ENCODE measurements at regions not wholly inside any gene's neighbourhood (a gene's known extent, or its start where the extent isn't known, plus 50 kb on each side); places are given as distances from the start of the nearest gene placed in this dataset.

GRCh38 chr2:120618830-120619229, 116.8 kb upstream of the GLI2 start:
- DNase-seq: no peak
- H3K4me3 Mint-ChIP-seq (ENCODE audit: low read depth, unreplicated experiment): no peak overlapping the region
- no TSS peak for BruUV-seq (replicated peaks)
- H3K27ac Mint-ChIP-seq (ENCODE audit: unreplicated experiment): no peak overlapping the region
- TF ChIP-seq CTCF (IDR thresholded peaks at IDR 0.05; ENCODE audit: unreplicated experiment): no peak
- CTCF ChIA-PET: interaction anchor here (0.7 kb wide), 1 partner anchor 24 kb away, joined by 6 read pairs; no protein-coding TSS in a partner anchor
- no peaks in the 10 kb centered on the region for H3K9me3 Mint-ChIP-seq (ENCODE audit: low read depth, unreplicated experiment)
- H3K27me3 Mint-ChIP-seq (ENCODE audit: unreplicated experiment): peaks cover 41% of the 10 kb centered on the region
- intact Hi-C loops (cut with micrococcal nuclease; ENCODE audit: unreplicated experiment): no loop called here
- H3K36me3 Mint-ChIP-seq (ENCODE audit: insufficient read depth, unreplicated experiment): no peaks in the 10 kb centered on the region
- no peaks in the 10 kb centered on the region for H3K4me1 Mint-ChIP-seq (ENCODE audit: low read depth, unreplicated experiment)

- CTCF ChIA-PET: interaction anchor here (1.0 kb wide), 1 partner anchor 12 kb away, joined by 4 read pairs; no protein-coding TSS in a partner anchor
- Mint-ChIP-seq H3K27me3 (ENCODE audit: unreplicated experiment) (peaks cover 38% of the 10 kb centered on the region), H3K9me3 (ENCODE audit: low read depth, unreplicated experiment) (no peaks in the 10 kb centered on the region), H3K27ac (ENCODE audit: unreplicated experiment) (no peak overlapping the region), H3K4me1 (ENCODE audit: low read depth, unreplicated experiment) (peaks cover under 1% of the 10 kb centered on the region), H3K4me3 (ENCODE audit: low read depth, unreplicated experiment) (no peak overlapping the region), H3K36me3 (ENCODE audit: insufficient read depth, unreplicated experiment) (no peaks in the 10 kb centered on the region)
- DNase-seq: no peak
- intact Hi-C loops (cut with micrococcal nuclease; ENCODE audit: unreplicated experiment): no loop called here
- no peak for TF ChIP-seq CTCF (IDR thresholded peaks at IDR 0.05; ENCODE audit: unreplicated experiment)
- no TSS peak for BruUV-seq (replicated peaks)
Observed at GRCh38 chr2:120619579-120619978, 116.1 kb upstream of the GLI2 start.

DNA sequence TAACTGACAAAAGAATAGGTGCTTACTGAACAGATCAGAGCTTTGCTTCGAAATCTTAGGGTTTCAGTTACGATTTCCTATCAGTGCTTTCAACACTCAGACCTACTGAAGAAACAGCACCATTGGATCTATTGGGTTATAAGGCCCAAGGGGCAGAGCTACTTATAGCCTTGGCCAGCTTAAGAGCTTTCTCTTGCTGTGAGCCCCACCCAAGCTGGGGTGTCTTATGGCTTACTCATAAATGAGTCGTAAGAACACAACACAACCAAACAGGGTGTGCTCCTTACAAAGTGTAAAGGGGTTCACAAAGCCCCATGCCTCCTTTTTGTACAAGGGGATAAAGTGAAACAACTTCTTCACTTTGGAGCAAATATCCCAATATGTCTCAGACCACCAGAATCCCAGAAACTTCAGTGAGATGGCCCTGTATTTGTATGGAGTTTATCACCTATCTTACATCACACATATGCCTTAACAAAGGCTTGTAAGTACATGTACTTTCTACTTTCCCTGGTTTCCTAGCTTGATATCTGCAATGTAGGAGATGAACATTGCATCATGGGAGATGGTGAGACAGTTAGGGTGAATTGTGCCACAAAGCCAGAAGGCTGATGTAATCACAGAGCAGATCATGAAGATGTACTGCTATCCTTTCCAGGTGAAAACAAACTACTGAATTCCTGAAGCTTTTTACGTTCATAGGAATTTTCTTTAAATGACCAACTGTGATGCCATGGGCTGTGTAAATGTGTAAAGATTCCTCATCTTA, 115.5 kb upstream of the GLI2 start:
- BruUV-seq (replicated peaks): no TSS peak
- no peak overlapping the region for H3K27ac Mint-ChIP-seq (ENCODE audit: unreplicated experiment)

GRCh38 chr2:120622159-120622869, 113.4 kb upstream of the GLI2 start:
- Mint-ChIP-seq H3K36me3 (ENCODE audit: insufficient read depth, unreplicated experiment) (no peaks in the 10 kb centered on the region), H3K27me3 (ENCODE audit: unreplicated experiment) (peaks cover 48% of the 10 kb centered on the region), H3K4me3 (ENCODE audit: low read depth, unreplicated experiment) (no peak overlapping the region), H3K4me1 (ENCODE audit: low read depth, unreplicated experiment) (peaks cover 24% of the 10 kb centered on the region), H3K9me3 (ENCODE audit: low read depth, unreplicated experiment) (no peaks in the 10 kb centered on the region), H3K27ac (ENCODE audit: unreplicated experiment) (no peak overlapping the region)
- BruUV-seq (replicated peaks): no TSS peak
- intact Hi-C loops (cut with micrococcal nuclease; ENCODE audit: unreplicated experiment): no loop called here
- no peak for TF ChIP-seq CTCF (IDR thresholded peaks at IDR 0.05; ENCODE audit: unreplicated experiment)
- DNase-seq: no peak
- CTCF ChIA-PET: no interaction called here

More for the DNA sequence above, 115.5 kb upstream of the GLI2 start:
- H3K4me3 Mint-ChIP-seq (ENCODE audit: low read depth, unreplicated experiment): no peak overlapping the region
- CTCF ChIA-PET: interaction anchor here (1.0 kb wide), 1 partner anchor 13 kb away, joined by 4 read pairs; no protein-coding TSS in a partner anchor
- H3K27me3 Mint-ChIP-seq (ENCODE audit: unreplicated experiment): peaks cover 38% of the 10 kb centered on the region
- peaks cover 7% of the 10 kb centered on the region for H3K4me1 Mint-ChIP-seq (ENCODE audit: low read depth, unreplicated experiment)
- TF ChIP-seq CTCF (IDR thresholded peaks at IDR 0.05; ENCODE audit: unreplicated experiment): no peak
- H3K36me3 Mint-ChIP-seq (ENCODE audit: insufficient read depth, unreplicated experiment): no peaks in the 10 kb centered on the region
- intact Hi-C loops (cut with micrococcal nuclease; ENCODE audit: unreplicated experiment): no loop called here
- H3K9me3 Mint-ChIP-seq (ENCODE audit: low read depth, unreplicated experiment): no peaks in the 10 kb centered on the region
- no peak for DNase-seq

Measured in Calu3 (cell line).